Right lobe of liver (tissue), 6 donors: ENCODE measurements at regions not wholly inside any gene's neighbourhood (a gene's known extent, or its start where the extent isn't known, plus 50 kb on each side); places are given as distances from the start of the nearest gene placed in this dataset.
A peak's percentile ranks its signal among the peaks of the same experiment; 100 is the strongest.

ENCODE experiments used
- ATAC-seq, 4 donors: fragments of 200-7000 bp; cut with Tn5 transposase; one replicate each; pipeline ENCODE4 v1.9.1; 2020; ENCODE audit warnings: mild to moderate bottlenecking in 4 of 4, moderate library complexity in 4 of 4
- DNase-seq, 3 donors: peaks; one replicate each; pipeline ENCODE4 v3.0.0-alpha.2; 2020
- H3K27ac ChIP-seq, 3 donors: fragments of 200-600 bp; one replicate each; pipeline ENCODE4 v1.8.0; 2022
- H3K27me3 ChIP-seq, 2 donors: fragments of 200-600 bp; one replicate each; pipeline ENCODE4 v1.8.0; 2022
- H3K36me3 ChIP-seq, 4 donors: fragments of 200-600 bp; sonication (generic) in 1 of 4; one replicate each; pipeline versions ENCODE4 v1.5.1 to v1.8.0; 2017 to 2022; ENCODE audit warnings: control low read depth in 1 of 4
- H3K4me1 ChIP-seq, 4 donors: fragments of 200-600 bp; sonication (generic) in 1 of 4; one replicate each; pipeline versions ENCODE4 v1.5.1 to v1.8.0; 2017 to 2022; ENCODE audit warnings: control low read depth in 1 of 4
- H3K4me3 ChIP-seq, 3 donors: fragments of 200-600 bp; one replicate each; pipeline ENCODE4 v1.8.0; 2022
- H3K9me3 ChIP-seq, 4 donors: fragments of 200-600 bp; sonication (generic) in 1 of 4; one replicate each; pipeline versions ENCODE4 v1.5.1 to v1.8.0; 2017 to 2022; ENCODE audit warnings: control low read depth in 1 of 4
- POLR2A ChIP-seq: fragments of 450-650 bp; IDR thresholded peaks from one replicate; pipeline ENCODE4 v1.6.1; 2017; ENCODE audit warnings: antibody characterized with exemption, mild to moderate bottlenecking
- WGBS: methylation state at CpG from one replicate; pipeline ENCODE4 v1.1.6; 2018; ENCODE audit warnings: low coverage, low lambda C conversion rate; ENCODE audit not compliant: insufficient coverage; ENCODE audit errors: missing lambda C conversion rate; 5-methylcytosine and 5-hydroxymethylcytosine counted together
- intact Hi-C, 2 donors: fragments of 100-400 bp; cut with DNase I; formaldehyde crosslinking; loops; one replicate each; pipeline versions ENCODE4 v1.11.2 to v1.14.1; 2022
- TF ChIP-seq, protein P1 (sequence below), 4 donors: fragments of 200-600 bp in 3 of 4; fragments of 450-650 bp in 1 of 4; IDR thresholded peaks; one replicate each; pipeline versions ENCODE4 v1.5.1 to v1.8.0; 2016 to 2022; ENCODE audit warnings: antibody characterized with exemption in 4 of 4, mild to moderate bottlenecking in 2 of 4
- donor health status: DM: no; HTN: yes; CAD: no.
- donor health status: DM: no; HTN: no; CAD: no.
- donor health status: DM: no; HTN: no; CAD: no.
- donor health status: DM: no; HTN: yes; CAD: no.
- donor health status: DM: no; HTN: yes; CAD: no.

DNA sequence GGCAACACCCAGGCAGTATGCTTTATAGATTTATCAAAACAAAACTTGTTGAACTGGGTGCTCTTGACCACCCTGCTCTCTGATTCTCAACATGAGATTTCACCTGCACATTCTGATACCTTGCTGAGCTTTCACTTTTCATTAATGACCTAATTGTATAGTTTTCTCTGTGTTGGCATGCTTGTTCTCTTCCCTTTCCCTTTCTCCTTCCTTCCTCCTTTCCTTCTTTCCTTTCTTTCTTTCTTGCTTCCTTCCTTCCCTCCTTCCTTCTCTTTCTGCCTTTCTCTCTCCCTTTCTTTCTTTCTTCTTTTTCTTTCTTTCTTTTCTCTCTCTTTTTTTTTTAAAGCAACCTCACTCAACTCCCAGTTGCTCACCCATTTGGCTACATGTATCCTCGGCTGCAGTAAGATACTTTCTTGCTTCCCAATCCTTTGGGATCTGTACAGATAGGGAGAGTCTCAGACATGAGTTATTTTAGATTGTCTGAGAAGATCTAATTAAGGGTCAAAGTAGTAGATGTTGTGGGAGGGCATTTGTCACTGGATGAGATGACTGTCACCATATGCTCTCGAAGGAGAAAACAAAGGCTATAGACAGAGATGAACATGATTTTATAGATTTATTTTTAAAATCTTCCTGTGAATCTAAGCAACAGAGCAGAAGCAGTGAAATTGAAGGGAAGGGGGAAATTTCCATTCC is 458.0 kb downstream of the USP25 start:
- WGBS = 93% methylated on average over 2 of the region's 2 CpGs
- ATAC-seq (no peak), DNase-seq (no peak)
- no peak for TF ChIP-seq POLR2A
- TF ChIP-seq, protein P1, sequence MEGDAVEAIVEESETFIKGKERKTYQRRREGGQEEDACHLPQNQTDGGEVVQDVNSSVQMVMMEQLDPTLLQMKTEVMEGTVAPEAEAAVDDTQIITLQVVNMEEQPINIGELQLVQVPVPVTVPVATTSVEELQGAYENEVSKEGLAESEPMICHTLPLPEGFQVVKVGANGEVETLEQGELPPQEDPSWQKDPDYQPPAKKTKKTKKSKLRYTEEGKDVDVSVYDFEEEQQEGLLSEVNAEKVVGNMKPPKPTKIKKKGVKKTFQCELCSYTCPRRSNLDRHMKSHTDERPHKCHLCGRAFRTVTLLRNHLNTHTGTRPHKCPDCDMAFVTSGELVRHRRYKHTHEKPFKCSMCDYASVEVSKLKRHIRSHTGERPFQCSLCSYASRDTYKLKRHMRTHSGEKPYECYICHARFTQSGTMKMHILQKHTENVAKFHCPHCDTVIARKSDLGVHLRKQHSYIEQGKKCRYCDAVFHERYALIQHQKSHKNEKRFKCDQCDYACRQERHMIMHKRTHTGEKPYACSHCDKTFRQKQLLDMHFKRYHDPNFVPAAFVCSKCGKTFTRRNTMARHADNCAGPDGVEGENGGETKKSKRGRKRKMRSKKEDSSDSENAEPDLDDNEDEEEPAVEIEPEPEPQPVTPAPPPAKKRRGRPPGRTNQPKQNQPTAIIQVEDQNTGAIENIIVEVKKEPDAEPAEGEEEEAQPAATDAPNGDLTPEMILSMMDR (IDR thresholded peaks at IDR 0.05) = no peak
- intact Hi-C loops = no loop called here
- Histone ChIP-seq H3K9me3 (no peaks in the 10 kb centered on the region), H3K4me1 (no peaks in the 10 kb centered on the region), H3K27me3 (no peaks in the 10 kb centered on the region), H3K36me3 (no peaks in the 10 kb centered on the region), H3K4me3 (no peak overlapping the region), H3K27ac (no peak overlapping the region)

DNA sequence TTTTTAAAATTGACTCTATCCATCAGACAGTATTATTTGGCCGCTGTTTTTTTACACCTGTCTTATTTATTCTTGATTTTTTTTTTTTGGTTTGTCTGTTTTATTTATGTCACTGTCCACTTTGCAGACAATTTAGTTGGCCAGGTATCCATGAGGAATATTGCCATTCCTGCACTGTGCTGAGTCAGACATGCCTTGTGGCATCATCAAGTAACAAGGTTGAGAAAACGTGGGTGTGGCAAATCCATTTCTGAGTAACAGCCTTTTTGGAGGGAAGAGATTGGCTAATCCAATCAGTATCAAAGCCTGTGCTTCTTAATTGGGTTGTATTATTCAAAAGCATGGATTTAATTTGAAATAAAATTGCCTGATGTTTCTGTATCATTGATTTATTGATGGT is 463.1 kb downstream of the USP25 start:
- WGBS = 81% methylated on average over 2 of the region's 2 CpGs
- intact Hi-C loops = loop anchor here (10.0 kb wide), 1 partner anchor 112 kb away; no protein-coding TSS in a partner anchor
- H3K4me1 ChIP-seq = no peaks in the 10 kb centered on the region
- H3K36me3 ChIP-seq = no peaks in the 10 kb centered on the region
- no peaks in the 10 kb centered on the region for H3K9me3 ChIP-seq
- peak in 1 of 4 donors; percentile 10 for ATAC-seq
- H3K4me3 ChIP-seq = no peak overlapping the region
- no peak for DNase-seq
- H3K27me3 ChIP-seq = no peaks in the 10 kb centered on the region
- no peak overlapping the region for H3K27ac ChIP-seq
- TF ChIP-seq, protein P1 (IDR thresholded peaks at IDR 0.05) = no peak
- TF ChIP-seq POLR2A = no peak

DNA sequence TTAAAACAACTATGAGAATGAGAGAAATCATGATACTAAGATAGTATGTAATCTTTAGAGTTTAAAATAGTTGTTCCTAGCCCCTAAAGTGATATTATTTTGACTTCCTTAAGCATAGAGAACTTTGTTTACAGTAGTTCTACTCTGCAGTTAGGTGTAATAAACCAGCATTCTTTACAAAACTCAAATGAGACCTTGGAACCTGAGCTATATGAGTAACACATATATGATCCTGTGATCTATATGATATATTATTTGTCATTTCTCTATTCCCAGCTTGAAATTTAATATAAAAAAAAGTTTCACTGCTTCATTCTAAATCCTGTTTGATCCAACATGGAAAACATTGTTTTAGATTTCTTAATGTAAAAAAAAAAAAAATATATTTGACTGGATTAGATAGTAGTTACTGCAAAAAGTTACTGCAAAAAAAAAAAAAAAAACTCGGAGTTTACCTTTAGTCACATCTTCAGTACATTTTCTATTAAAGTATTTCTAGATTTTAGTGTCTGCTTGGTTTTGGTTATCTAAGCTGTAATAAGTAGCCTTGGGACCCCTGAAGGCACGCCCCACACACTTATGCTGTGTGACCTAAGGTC is 463.8 kb downstream of the USP25 start:
- Histone ChIP-seq H3K9me3 (no peaks in the 10 kb centered on the region), H3K27ac (peak overlapping the region; percentile 39 to 85 (median 70)), H3K27me3 (no peaks in the 10 kb centered on the region), H3K36me3 (no peaks in the 10 kb centered on the region), H3K4me1 (no peaks in the 10 kb centered on the region), H3K4me3 (peak overlapping the region; percentile 8 to 54 (median 48))
- intact Hi-C loops = loop anchor here (10.0 kb wide), 1 partner anchor 111 kb away; no protein-coding TSS in a partner anchor
- ATAC-seq = no peak
- TF ChIP-seq, protein P1 (IDR thresholded peaks at IDR 0.05) = no peak
- TF ChIP-seq POLR2A = no peak
- DNase-seq = no peak
- WGBS = 2% methylated on average over 2 of the region's 2 CpGs

DNA sequence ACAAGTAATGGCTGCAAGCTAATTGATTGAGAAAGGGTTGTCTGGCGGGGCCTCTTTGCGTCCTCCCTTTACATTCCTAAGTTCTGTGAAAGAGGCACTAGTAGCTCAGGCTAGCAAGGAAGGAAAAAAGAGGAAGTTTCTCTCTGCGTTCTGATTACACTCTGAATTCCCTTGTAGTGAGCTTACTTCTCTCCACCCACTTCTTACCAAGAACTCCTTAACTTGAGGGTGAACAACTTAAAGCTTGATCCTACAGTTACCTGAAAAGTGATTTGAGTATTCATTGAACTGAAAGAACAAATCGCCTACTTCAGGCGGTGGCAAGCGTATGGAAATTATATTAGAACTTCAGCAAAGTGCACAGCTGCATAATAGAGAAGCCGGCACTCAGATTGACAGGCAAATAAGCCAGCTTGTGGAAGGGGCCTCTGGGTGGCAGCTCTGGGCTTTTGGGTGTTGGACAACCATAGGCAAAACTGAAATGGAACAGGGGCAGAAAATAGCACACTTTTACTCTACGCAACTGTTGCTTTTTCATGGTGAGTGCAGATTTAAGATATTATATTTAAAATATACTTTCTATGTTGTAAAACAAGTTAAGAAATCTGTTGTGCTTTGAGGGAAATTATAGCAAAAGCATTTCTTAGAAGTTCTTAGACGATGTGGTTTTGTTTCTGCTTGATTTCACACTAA is 464.5 kb downstream of the USP25 start:
- ATAC-seq (peak; percentile 90 to 95 (median 92)), DNase-seq (peak; percentile 68 to 83 (median 81))
- Histone ChIP-seq H3K9me3 (no peaks in the 10 kb centered on the region), H3K27me3 (no peaks in the 10 kb centered on the region), H3K4me3 (peak overlapping the region; percentile 8 to 54 (median 48)), H3K27ac (peak overlapping the region; percentile 39 to 85 (median 70)), H3K36me3 (no peaks in the 10 kb centered on the region), H3K4me1 (no peaks in the 10 kb centered on the region)
- TF ChIP-seq POLR2A = peak; percentile 31
- TF ChIP-seq, protein P1 (IDR thresholded peaks at IDR 0.05) = peak; percentile 31 to 51 (median 42)
- 2% methylated on average over 9 of the region's 9 CpGs for WGBS
- intact Hi-C loops = loop anchor here (10.0 kb wide), 1 partner anchor 111 kb away; no protein-coding TSS in a partner anchor
